Parathyroid adenoma (tissue), 2 donors: ENCODE measurements at regions not wholly inside any gene's neighbourhood (a gene's known extent, or its start where the extent isn't known, plus 50 kb on each side); places are given as distances from the start of the nearest gene placed in this dataset.

Source experiments
- H2AFZ ChIP-seq: fragments of 300-600 bp; sonication (generic); one replicate; pipeline ENCODE4 v1.7.0; 2017; ENCODE audit warnings: antibody characterized with exemption, mild to moderate bottlenecking
- H3K27ac ChIP-seq: fragments of 300-600 bp; sonication (generic); one replicate; pipeline ENCODE4 v1.7.0; 2017
- H3K27me3 ChIP-seq: fragments of 300-600 bp; sonication (generic); one replicate; pipeline ENCODE4 v1.7.0; 2017; ENCODE audit warnings: low read length; ENCODE audit not compliant: control insufficient read depth, insufficient read depth
- H3K36me3 ChIP-seq: fragments of 300-600 bp; sonication (generic); one replicate; pipeline ENCODE4 v1.7.0; 2017; ENCODE audit warnings: low read length; ENCODE audit not compliant: control insufficient read depth, insufficient read depth
- H3K4me1 ChIP-seq: fragments of 300-600 bp; sonication (generic); one replicate; pipeline ENCODE4 v1.7.0; 2017; ENCODE audit warnings: control low read depth
- H3K4me2 ChIP-seq: fragments of 300-600 bp; sonication (generic); one replicate; pipeline ENCODE4 v1.7.0; 2017; ENCODE audit warnings: low read length
- H3K4me3 ChIP-seq: fragments of 300-600 bp; sonication (generic); one replicate; pipeline ENCODE4 v1.7.0; 2017; ENCODE audit warnings: low read depth, low read length
- H3K79me2 ChIP-seq: fragments of 300-600 bp; sonication (generic); one replicate; pipeline ENCODE4 v1.7.0; 2017; ENCODE audit warnings: control low read depth
- H3K9ac ChIP-seq: fragments of 300-600 bp; sonication (generic); one replicate; pipeline ENCODE4 v1.7.0; 2017; ENCODE audit warnings: mild to moderate bottlenecking
- H3K9me3 ChIP-seq: fragments of 300-600 bp; sonication (generic); one replicate; pipeline ENCODE4 v1.7.0; 2017; ENCODE audit warnings: low read length; ENCODE audit not compliant: control insufficient read depth
- CTCF ChIP-seq: fragments of 300-600 bp; sonication (generic); IDR thresholded peaks from one replicate; pipeline ENCODE4 v1.7.0; 2017; ENCODE audit warnings: antibody characterized with exemption, mild to moderate bottlenecking
- donor health status: primary hyperparathyroidism.

DNA sequence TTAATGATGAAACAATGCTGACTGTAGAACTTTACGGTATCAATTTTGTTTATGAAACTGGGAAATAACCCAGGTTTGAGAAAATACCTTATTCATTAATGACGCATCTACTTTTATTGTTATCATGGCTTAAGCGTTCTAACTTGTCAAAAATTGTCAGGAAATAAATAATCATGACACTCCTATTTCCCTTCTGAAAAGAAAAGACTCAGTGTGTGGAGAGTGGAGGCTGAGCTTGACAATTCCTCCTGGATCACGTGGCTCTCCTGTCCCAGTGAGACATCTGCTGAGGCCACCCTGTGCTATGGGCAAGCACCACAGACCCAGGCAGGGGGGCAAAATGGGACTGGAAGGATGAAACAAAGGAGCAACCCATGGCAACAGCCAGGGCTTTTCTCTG, 466.4 kb downstream of the ZNF608 start:
- Histone ChIP-seq H3K4me3 (no peak overlapping the region), H2AFZ (no peak overlapping the region), H3K4me2 (no peak overlapping the region), H3K27ac (no peak overlapping the region), H3K4me1 (no peaks in the 10 kb centered on the region), H3K36me3 (no peaks in the 10 kb centered on the region), H3K9me3 (no peaks in the 10 kb centered on the region), H3K9ac (no peak overlapping the region), H3K27me3 (no peaks in the 10 kb centered on the region), H3K79me2 (no peaks in the 10 kb centered on the region)
- no peak for TF ChIP-seq CTCF

GRCh38 chr5:124279146-124279876, 467.1 kb downstream of the ZNF608 start:
- Histone ChIP-seq H3K27me3 (no peaks in the 10 kb centered on the region), H3K36me3 (no peaks in the 10 kb centered on the region), H3K79me2 (no peaks in the 10 kb centered on the region), H3K4me2 (no peak overlapping the region), H3K4me3 (no peak overlapping the region), H2AFZ (no peak overlapping the region), H3K9ac (no peak overlapping the region), H3K9me3 (no peaks in the 10 kb centered on the region), H3K27ac (no peak overlapping the region), H3K4me1 (no peaks in the 10 kb centered on the region)
- no peak for TF ChIP-seq CTCF

- Histone ChIP-seq H3K9me3 (no peaks in the 10 kb centered on the region), H3K36me3 (no peaks in the 10 kb centered on the region)
Observed at GRCh38 chr5:124278636-124279035, 467.8 kb downstream of the ZNF608 start.

GRCh38 chr5:124277767-124278545, 468.5 kb downstream of the ZNF608 start:
- no peaks in the 10 kb centered on the region for H3K36me3 ChIP-seq
- no peak for TF ChIP-seq CTCF
- H3K9ac ChIP-seq, result no peak overlapping the region
- peak overlapping the region; percentile 15 for H3K4me2 ChIP-seq
- no peaks in the 10 kb centered on the region for H3K79me2 ChIP-seq
- H3K9me3 ChIP-seq, result no peaks in the 10 kb centered on the region
- H3K27me3 ChIP-seq, result no peaks in the 10 kb centered on the region
- H3K4me1 ChIP-seq, result no peaks in the 10 kb centered on the region
- no peak overlapping the region for H3K27ac ChIP-seq
- H2AFZ ChIP-seq, result peak overlapping the region; percentile 9
- no peak overlapping the region for H3K4me3 ChIP-seq

More at GRCh38 chr5:124278636-124279035, 467.8 kb downstream of the ZNF608 start:
- Histone ChIP-seq H3K27me3 (no peaks in the 10 kb centered on the region), H3K9ac (no peak overlapping the region), H3K27ac (no peak overlapping the region), H3K4me3 (no peak overlapping the region), H3K79me2 (no peaks in the 10 kb centered on the region), H3K4me2 (peak overlapping the region; percentile 15), H3K4me1 (no peaks in the 10 kb centered on the region), H2AFZ (no peak overlapping the region)
- TF ChIP-seq CTCF, result no peak
